A673 (cell line): ENCODE measurements at regions not wholly inside any gene's neighbourhood (a gene's known extent, or its start where the extent isn't known, plus 50 kb on each side); places are given as distances from the start of the nearest gene placed in this dataset.

Source experiments
- BruUV-seq: library from RNA; stranded (reverse); fragments of 400-500 nt; replicated peaks from 2 replicates; lab custom pipeline; 2021; lab: Mats Ljungman, UMichigan
- CTCF ChIA-PET: fragments of 300-600 bp; sonication (Branson Sonifier 250); formaldehyde crosslinking; loops from one replicate; lab custom pipeline; 2022; ENCODE audit warnings: antibody characterized with exemption; lab: Charles Lee
- POLR2A ChIA-PET: fragments of 300-600 bp; sonication (Branson Sonifier 250); formaldehyde crosslinking; loops from one replicate; lab custom pipeline; 2022; ENCODE audit warnings: antibody characterized with exemption; ENCODE audit not compliant: low non-redundant PET; lab: Charles Lee
- DNase-seq: peaks from one replicate; pipeline ENCODE4 v3.0.0-alpha.2; 2015; ENCODE audit warnings: low spot score
- H3K27ac ChIP-seq: fragments of 200-600 bp; sonication (generic); 2 replicates; pipeline ENCODE4 v1.5.1; 2016; ENCODE audit warnings: mixed run types, low read depth, mild to moderate bottlenecking, mixed read lengths, antibody characterized with exemption, low read length; ENCODE audit not compliant: poor library complexity, severe bottlenecking
- H3K27me3 ChIP-seq: fragments of 200-600 bp; sonication (generic); replicated peaks from 2 replicates; pipeline ENCODE4 v1.6.1; 2017; ENCODE audit warnings: mixed run types, low read depth, mild to moderate bottlenecking, mixed read lengths, antibody characterized with exemption, low read length; ENCODE audit not compliant: insufficient read depth, poor library complexity
- H3K36me3 ChIP-seq: fragments of 200-600 bp; sonication (generic); 2 replicates; pipeline ENCODE4 v1.6.1; 2016; ENCODE audit warnings: mixed run types, mild to moderate bottlenecking, mixed read lengths, antibody characterized with exemption, low read length; ENCODE audit not compliant: insufficient read depth, poor library complexity, severe bottlenecking
- H3K4me1 ChIP-seq: fragments of 200-600 bp; sonication (generic); 2 replicates; pipeline ENCODE4 v1.6.1; 2017; ENCODE audit warnings: mixed run types, mild to moderate bottlenecking, mixed read lengths, antibody characterized with exemption, low read length; ENCODE audit not compliant: insufficient read depth, poor library complexity, severe bottlenecking
- H3K4me3 ChIP-seq: fragments of 200-600 bp; sonication (generic); 2 replicates; pipeline ENCODE4 v1.5.1; 2016; ENCODE audit warnings: low read depth, mixed run types, mild to moderate bottlenecking, mixed read lengths, low read length; ENCODE audit not compliant: poor library complexity, severe bottlenecking
- H3K9me3 ChIP-seq: fragments of 200-600 bp; sonication (generic); 2 replicates; pipeline ENCODE4 v1.6.1; 2016; ENCODE audit warnings: mixed run types, low read depth, mild to moderate bottlenecking, mixed read lengths, antibody characterized with exemption, low read length; ENCODE audit not compliant: poor library complexity, severe bottlenecking
- EZH2 ChIP-seq: fragments of 200-600 bp; sonication (generic); IDR thresholded peaks from 2 replicates; pipeline ENCODE4 v1.6.1; 2017; ENCODE audit warnings: borderline replicate concordance, low read depth, mild to moderate bottlenecking, mixed read lengths, antibody characterized with exemption, low read length; ENCODE audit not compliant: poor library complexity, severe bottlenecking
- intact Hi-C: fragments of 100-400 bp; cut with micrococcal nuclease; formaldehyde crosslinking; loops from one replicate; pipeline ENCODE4 v1.10.0; 2022; ENCODE audit not compliant: unreplicated experiment
- TF ChIP-seq, protein P1 (sequence below): fragments of 300-800, 200-600 bp; sonication (generic); conservative IDR thresholded peaks from 2 replicates; pipeline ENCODE4 v1.5.1; 2017; ENCODE audit warnings: low read depth, mild to moderate bottlenecking, antibody characterized with exemption, low read length, moderate library complexity, mixed read lengths

DNA sequence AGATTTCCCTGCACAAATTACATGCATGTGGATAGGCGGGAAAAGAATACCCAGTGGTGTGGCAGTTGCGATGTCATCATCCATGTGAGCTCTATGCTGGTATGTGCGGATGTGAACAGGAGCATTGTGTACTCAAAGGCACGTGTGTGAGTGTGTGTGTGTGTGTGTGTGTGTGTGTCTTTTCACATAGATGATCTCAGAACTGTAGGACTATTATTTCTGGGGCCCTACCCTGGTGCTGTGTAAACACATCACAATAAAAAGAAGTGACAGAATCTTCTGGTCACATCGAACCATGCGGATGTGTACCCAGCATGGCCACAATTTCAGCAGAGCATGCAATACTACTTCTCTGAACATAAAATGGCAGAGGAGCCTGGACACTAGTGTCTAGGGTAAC is 624.8 kb downstream of the MID1IP1 start:
- Histone ChIP-seq H3K36me3 (no peaks in the 10 kb centered on the region), H3K27me3 (no peaks in the 10 kb centered on the region), H3K4me3 (no peak overlapping the region), H3K4me1 (no peaks in the 10 kb centered on the region), H3K9me3 (no peaks in the 10 kb centered on the region), H3K27ac (no peak overlapping the region)
- DNase-seq: no peak
- no TSS peak for BruUV-seq
- ChIA-PET CTCF (no interaction called here), POLR2A (no interaction called here)
- TF ChIP-seq, protein P1, sequence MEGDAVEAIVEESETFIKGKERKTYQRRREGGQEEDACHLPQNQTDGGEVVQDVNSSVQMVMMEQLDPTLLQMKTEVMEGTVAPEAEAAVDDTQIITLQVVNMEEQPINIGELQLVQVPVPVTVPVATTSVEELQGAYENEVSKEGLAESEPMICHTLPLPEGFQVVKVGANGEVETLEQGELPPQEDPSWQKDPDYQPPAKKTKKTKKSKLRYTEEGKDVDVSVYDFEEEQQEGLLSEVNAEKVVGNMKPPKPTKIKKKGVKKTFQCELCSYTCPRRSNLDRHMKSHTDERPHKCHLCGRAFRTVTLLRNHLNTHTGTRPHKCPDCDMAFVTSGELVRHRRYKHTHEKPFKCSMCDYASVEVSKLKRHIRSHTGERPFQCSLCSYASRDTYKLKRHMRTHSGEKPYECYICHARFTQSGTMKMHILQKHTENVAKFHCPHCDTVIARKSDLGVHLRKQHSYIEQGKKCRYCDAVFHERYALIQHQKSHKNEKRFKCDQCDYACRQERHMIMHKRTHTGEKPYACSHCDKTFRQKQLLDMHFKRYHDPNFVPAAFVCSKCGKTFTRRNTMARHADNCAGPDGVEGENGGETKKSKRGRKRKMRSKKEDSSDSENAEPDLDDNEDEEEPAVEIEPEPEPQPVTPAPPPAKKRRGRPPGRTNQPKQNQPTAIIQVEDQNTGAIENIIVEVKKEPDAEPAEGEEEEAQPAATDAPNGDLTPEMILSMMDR: no peak
- TF ChIP-seq EZH2: no peak
- intact Hi-C loops: no loop called here

DNA sequence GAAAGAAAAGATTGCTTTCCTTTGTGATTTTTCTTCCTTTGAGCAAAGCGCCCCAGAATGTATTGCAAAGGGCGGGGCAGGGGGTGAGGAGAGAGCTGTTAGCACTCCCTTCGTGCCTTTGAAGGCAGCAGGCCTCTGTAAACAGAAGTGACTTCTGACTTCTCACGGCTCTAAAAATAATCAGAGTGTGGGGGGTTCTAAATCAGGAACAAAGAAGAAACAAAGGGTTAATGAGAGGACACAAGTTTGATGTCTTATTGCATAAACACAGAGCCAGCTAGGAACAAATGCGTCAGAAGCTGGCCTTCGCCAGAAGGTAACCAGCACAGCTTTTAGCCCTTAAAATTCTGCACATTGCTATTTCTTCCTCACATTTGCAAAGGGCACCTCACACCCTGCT is 626.2 kb downstream of the MID1IP1 start:
- ChIA-PET CTCF (no interaction called here), POLR2A (no interaction called here)
- no peaks in the 10 kb centered on the region for H3K36me3 ChIP-seq
- BruUV-seq: no TSS peak
- H3K9me3 ChIP-seq: no peaks in the 10 kb centered on the region
- no peaks in the 10 kb centered on the region for H3K4me1 ChIP-seq
- H3K27ac ChIP-seq: no peak overlapping the region
- TF ChIP-seq, protein P1: no peak
- TF ChIP-seq EZH2: no peak
- intact Hi-C loops: no loop called here
- H3K27me3 ChIP-seq: no peaks in the 10 kb centered on the region
- no peak overlapping the region for H3K4me3 ChIP-seq
- no peak for DNase-seq

DNA sequence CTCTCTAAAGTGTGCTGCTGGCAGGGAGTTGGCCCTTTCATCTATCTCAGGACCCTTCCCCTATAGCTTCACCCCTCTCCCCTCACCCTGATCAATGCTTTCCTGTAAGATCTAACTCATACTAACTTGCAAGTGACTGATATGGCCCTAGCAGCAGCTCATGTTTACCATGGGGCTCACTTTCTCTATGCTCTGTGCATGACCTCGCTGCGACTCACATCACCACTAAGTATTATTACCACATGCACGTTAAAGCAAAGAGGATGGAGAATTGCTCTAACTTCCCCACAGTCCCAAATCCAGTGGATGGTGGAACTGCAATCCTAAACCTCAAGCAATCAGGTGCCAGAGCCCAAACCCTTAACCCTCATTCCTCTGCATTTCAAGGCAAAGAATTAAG is 626.6 kb downstream of the MID1IP1 start:
- no peaks in the 10 kb centered on the region for H3K36me3 ChIP-seq
- CTCF ChIA-PET: no interaction called here
- no peak for DNase-seq
- no peaks in the 10 kb centered on the region for H3K4me1 ChIP-seq
- H3K27ac ChIP-seq: no peak overlapping the region
- no peaks in the 10 kb centered on the region for H3K9me3 ChIP-seq
- no peak for TF ChIP-seq EZH2
- TF ChIP-seq, protein P1: no peak
- intact Hi-C loops: no loop called here
- no peak overlapping the region for H3K4me3 ChIP-seq
- BruUV-seq: no TSS peak
- POLR2A ChIA-PET: no interaction called here
- no peaks in the 10 kb centered on the region for H3K27me3 ChIP-seq
